ENCODE measurements at regions not wholly inside any gene's neighbourhood (a gene's known extent, or its start where the extent isn't known, plus 50 kb on each side); places are given as distances from the start of the nearest gene placed in this dataset.

GRCh38 chr10:30730306-30730705, 100.8 kb upstream of the LYZL2 start:
- Histone ChIP-seq H2AK5ac (ENCODE audit: low read depth, low read length) (no peak overlapping the region), H3K4ac (replicated peaks; ENCODE audit: insufficient read length, low read depth, low read length) (no peak overlapping the region), H2BK12ac (ENCODE audit: low read depth, low read length) (no peak overlapping the region), H3K9ac (replicated peaks in 1 of 4; ENCODE audit: extremely low read depth in 1 of 4, low read depth in 3 of 4, low read length in 3 of 4) (no peak overlapping the region), H3K14ac (ENCODE audit: insufficient read length) (no peak overlapping the region), H2BK20ac (ENCODE audit: low read length) (no peak overlapping the region), H3K4me1 (replicated peaks in 1 of 4; ENCODE audit: control insufficient read depth in 3 of 4, insufficient read depth in 4 of 4, low read length in 3 of 4) (0 out of 7 replicates have a peak, but pooled peaks cover 0 to 3% (median 1%) of the 10 kb centered on the region in 4 experiments), H4K20me1 (replicated peaks in 1 of 2; ENCODE audit: control insufficient read depth in 1 of 2, insufficient read depth in 2 of 2, low read length in 2 of 2) (peaks cover 0 to 1% of the 10 kb centered on the region in 2 experiments), H4K91ac (replicated peaks; ENCODE audit: insufficient read length, low read length) (no peak overlapping the region), H3K36me3 (ENCODE audit: control insufficient read depth in 2 of 4, insufficient read depth in 4 of 4, low read length in 3 of 4) (no peaks in the 10 kb centered on the region), H2AFZ (ENCODE audit: low read length) (no peak overlapping the region), H3K23me2 (ENCODE audit: low read depth, low read length) (no peaks in the 10 kb centered on the region), H3K23ac (ENCODE audit: insufficient read length) (no peak overlapping the region), H3K79me2 (ENCODE audit: control insufficient read depth in 1 of 2, insufficient read depth in 2 of 2, low read length in 2 of 2) (no peaks in the 10 kb centered on the region), H3K18ac (ENCODE audit: extremely low read depth, low read length) (no peak overlapping the region), H3K4me3 (ENCODE audit: extremely low read depth in 1 of 4, insufficient read depth in 2 of 4, low read depth in 3 of 4, low read length in 4 of 4) (no peak overlapping the region), H2BK15ac (ENCODE audit: low read length) (no peak overlapping the region), H3K4me2 (ENCODE audit: insufficient read depth in 1 of 2, low read depth in 2 of 2, low read length in 2 of 2) (no peak overlapping the region), H2BK120ac (replicated peaks; ENCODE audit: low read depth, low read length) (no peak overlapping the region), H2BK5ac (ENCODE audit: low read depth, low read length) (no peak overlapping the region), H3K27ac (ENCODE audit: low read depth, low read length) (no peak overlapping the region), H4K5ac (ENCODE audit: insufficient read length, low read depth, low read length) (no peak overlapping the region), H3K56ac (replicated peaks; ENCODE audit: insufficient read length, low read depth, low read length) (no peak overlapping the region), H3K27me3 (replicated peaks in 1 of 4; ENCODE audit: control insufficient read depth in 3 of 4, extremely low read depth in 1 of 4, insufficient read depth in 3 of 4, low read length in 3 of 4) (no peaks in the 10 kb centered on the region), H4K8ac (ENCODE audit: extremely low read depth, insufficient read depth, low read length) (no peak overlapping the region), H3K79me1 (ENCODE audit: low read depth, low read length) (no peaks in the 10 kb centered on the region), H3K9me3 (ENCODE audit: insufficient read depth in 2 of 2, low read depth in 1 of 2, low read length in 1 of 2) (no peaks in the 10 kb centered on the region)
- ChIA-PET CTCF (ENCODE audit: partially characterized antibody) (interaction anchor here (0.8 to 1.1 kb wide), 3 partner anchors 13 to 47 kb away, joined by 3 to 4 read pairs (median 3); no protein-coding TSS in a partner anchor), POLR2A (ENCODE audit: partially characterized antibody) (interaction anchor here (1.3 kb wide), 1 partner anchor 55 kb away, joined by 4 read pairs; no protein-coding TSS in a partner anchor)
- 83% methylated on average over 2 of the region's 2 CpGs; no CpG with 5 or more reads in 1 of the 2 experiments for WGBS, 2 experiments (ENCODE audit: extremely low coverage in 1 of 2, insufficient coverage in 1 of 2, insufficient read length in 1 of 2, insufficient replicate concordance in 2 of 2, low coverage in 1 of 2, low lambda C conversion rate in 2 of 2, missing lambda C conversion rate in 1 of 2)
- FAIRE-seq: no peak
- DNase-seq (ENCODE audit: low read depth in 1 of 2, low spot score in 2 of 2): no peak

Data from H1 (cell line).